HG03097 (cell line): ENCODE measurements at regions not wholly inside any gene's neighbourhood (a gene's known extent, or its start where the extent isn't known, plus 50 kb on each side); places are given as distances from the start of the nearest gene placed in this dataset.

Experiments
- ATAC-seq: cut with Tn5 transposase; IDR thresholded peaks from one replicate; pipeline ENCODE4 v1.9.1; 2021; ENCODE audit not compliant: unreplicated experiment, low FRiP score

- no peak for ATAC-seq
Observed at GRCh38 chr3:24899901-24900603, 405.4 kb upstream of the THRB start.

DNA sequence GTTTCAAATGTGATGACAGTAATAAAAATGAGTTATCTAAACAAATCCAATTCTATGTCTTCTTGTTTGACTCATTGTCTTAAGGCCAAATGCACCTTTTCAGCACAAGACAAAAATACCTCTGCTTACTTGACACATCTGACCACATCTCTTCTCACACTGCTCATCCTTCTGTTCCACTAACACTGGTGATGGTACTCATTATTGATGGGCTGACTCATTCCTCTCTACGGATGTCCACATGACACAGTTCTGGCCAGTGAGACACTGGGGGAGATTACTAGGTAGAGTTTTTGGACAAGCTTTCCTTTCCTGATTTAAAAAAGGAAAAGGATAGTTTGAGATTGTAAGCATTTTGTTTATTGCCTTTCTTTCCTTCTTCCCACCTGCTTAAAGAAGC, 410.6 kb upstream of the THRB start:
- no peak for ATAC-seq

- ATAC-seq, result no peak
Observed at GRCh38 chr3:24907106-24907505, 412.5 kb upstream of the THRB start.

- ATAC-seq, result no peak
Observed at GRCh38 chr3:24911076-24911475, 416.4 kb upstream of the THRB start.

- no peak for ATAC-seq
Observed at GRCh38 chr3:24915639-24916038, 421.0 kb upstream of the THRB start.

GRCh38 chr3:24917908-24918307, 423.3 kb upstream of the THRB start:
- ATAC-seq, result no peak

GRCh38 chr3:24923570-24923969, 428.9 kb upstream of the THRB start:
- no peak for ATAC-seq

DNA sequence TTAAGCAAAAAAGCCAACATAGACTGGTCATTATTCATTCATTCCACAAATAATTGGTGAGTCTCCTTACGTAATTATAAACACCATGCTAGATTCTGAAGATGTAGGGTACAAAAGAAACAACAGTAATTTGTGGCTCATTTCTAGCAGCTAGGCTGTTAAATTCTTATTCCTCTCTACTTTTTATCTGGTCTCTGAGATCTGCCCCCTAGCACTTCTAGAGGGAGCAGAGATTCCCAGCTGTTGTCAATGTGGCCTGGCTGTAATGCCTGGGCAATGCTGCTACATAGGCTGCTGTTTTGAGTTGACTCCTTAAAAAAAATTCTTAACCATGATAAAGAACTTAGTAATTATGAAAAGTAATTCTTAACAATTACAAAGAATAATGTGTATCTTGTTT, 434.9 kb upstream of the THRB start:
- no peak for ATAC-seq

- no peak for ATAC-seq
Observed at GRCh38 chr3:24933401-24933800, 438.8 kb upstream of the THRB start.

- no peak for ATAC-seq
Observed at GRCh38 chr3:24936574-24936973, 441.9 kb upstream of the THRB start.

DNA sequence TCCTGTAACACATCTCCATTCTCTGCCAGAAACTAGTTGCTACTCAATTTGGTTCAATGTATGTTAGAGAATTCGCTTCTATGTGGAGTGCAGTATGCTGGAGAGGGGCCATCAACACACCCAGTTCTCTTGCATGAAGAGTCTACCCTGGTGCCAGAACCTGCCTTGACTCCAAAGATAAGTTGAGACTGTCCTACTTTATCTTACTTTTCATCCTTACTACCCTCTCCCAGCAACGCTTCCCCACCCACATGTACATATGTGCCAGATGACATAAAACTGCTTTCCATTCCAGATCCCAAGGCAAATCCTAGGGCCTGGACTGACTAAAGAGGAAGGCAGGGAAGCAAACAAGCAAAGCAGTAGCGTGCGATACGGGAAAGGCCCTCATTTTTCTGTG, 442.6 kb upstream of the THRB start:
- no peak for ATAC-seq

- no peak for ATAC-seq
Observed at GRCh38 chr3:24937780-24938179, 443.1 kb upstream of the THRB start.

DNA sequence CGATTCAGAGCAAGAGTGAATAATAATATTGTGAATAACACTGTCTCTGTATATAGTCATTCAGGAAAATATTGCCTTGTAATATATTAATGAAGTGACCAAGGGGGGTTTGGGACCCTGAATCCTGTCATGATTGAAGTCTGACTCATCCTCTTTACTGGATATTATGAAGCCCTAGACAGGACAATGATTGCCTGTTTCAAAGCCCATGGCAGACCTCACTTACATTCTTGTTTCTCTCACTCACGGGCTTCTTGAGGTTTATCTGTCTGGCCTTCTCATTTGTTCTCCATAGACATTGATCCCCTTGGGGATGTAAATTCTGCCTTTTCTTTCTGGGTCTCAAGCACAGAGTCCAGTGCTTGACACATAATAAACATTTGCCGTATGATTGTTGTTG, 449.3 kb upstream of the THRB start:
- ATAC-seq, result no peak

- ATAC-seq, result no peak
Observed at GRCh38 chr3:24944805-24945520, 450.3 kb upstream of the THRB start.

DNA sequence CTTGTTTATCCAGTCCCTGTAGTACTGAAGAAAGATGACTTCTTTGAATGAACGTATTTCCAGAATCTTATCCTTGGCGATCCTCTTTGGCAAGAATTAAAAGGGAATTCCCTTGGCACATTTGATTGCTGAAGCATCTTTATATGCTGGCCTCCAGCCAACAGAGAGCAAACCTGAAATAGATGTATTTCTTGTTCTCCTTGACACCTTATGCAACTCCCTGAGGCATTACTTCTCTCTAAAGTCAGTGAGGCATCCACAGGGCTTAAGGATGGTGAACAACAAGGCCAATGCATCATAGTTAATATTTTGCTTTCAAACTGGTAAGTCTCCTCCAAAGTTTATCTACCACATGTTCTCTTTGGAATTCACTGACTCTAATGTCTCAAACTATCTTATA, 450.9 kb upstream of the THRB start:
- no peak for ATAC-seq

DNA sequence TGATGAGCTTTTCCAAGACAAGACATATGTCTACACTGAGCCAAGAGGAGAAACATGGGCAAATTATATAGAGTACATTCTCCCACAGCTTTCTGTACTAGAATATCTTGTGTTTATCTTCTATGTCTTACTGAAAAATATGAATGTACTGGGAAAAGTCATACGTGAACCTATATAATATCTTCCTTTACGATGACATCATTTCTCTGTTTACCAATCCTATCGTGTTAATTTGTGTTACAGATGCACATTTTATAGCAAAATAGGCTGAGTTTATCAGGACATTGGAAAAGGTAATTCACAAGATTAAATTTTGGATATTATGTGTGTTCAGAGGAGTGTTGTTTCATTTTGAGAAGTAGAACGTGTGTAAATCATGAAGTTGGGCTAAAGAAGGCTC, 452.5 kb upstream of the THRB start:
- no peak for ATAC-seq

GRCh38 chr3:24951180-24951579, 456.5 kb upstream of the THRB start:
- ATAC-seq, result no peak

DNA sequence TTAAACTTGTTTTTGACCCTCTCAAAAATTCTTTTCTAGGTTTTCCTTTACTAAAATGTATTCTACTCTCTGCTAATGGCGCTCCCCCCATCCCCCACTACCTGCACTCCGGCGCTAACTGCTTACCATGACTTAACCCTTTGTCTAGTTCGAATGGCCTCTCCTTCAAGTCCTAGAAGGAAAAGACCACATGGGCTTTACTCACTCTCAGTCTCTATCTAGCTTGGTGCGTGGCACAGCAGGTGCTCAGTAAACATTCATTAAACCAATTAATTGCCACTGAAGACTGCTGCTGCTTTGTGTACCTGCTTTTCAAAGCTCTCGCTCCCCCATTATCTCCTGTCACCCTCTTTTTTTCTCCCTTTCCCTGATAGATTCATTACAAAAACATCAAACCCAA, 457.7 kb upstream of the THRB start:
- no peak for ATAC-seq

DNA sequence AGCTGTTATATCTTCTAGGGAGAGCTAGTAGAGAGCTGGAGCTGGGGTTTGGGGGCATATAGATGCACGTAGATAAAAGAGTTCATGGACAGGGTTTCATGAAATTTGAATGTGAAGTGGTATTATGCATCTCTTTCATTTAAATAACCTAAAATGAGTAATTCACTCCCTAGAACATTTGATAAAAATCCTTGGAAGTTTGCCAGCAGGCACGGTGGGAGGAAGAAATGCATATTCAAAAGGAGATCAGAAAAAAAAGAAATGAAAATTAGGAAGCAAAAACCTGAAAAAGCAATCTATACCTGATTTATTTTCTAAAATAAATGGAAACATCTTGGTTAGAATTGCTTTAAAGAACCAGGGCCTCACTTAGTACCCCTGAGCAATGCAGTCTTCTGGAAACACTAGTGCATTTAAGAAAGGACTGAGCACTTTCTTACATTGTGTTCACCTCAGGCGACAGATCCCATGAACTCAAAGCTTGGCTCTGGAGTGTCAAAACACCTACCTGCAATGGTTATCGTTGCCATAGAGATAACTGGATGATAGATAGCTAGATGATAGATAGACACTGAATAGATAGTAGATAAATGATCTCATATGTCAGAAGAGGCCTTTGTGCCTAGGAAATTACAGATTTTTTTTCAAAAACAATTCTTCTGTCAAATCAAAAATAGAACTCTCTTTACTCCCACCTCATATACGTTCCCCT, 458.6 kb upstream of the THRB start:
- ATAC-seq, result no peak

- no peak for ATAC-seq
Observed at GRCh38 chr3:24956613-24957012, 462.0 kb upstream of the THRB start.

DNA sequence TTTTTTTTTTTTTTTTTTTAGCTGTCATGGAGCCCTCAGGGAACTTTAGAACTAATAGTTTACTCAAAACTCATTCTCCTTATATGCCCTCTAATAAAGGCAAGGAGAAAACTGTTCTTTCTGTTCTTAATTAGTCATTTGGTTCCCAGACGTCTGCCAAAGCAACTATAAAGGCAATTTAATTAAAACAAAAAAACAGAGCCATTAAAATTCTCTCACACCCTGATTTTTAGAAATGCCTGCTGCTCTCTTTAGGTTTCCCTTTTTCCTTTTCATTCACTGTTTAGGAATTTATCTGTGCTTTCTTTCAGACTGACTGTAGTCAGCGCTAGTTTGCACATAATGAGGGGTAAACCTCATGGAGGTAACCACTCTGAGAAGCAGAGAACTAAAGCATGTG, 463.6 kb upstream of the THRB start:
- no peak for ATAC-seq

- no peak for ATAC-seq
Observed at GRCh38 chr3:24958910-24959447, 464.3 kb upstream of the THRB start.
